ENCODE measurements at regions not wholly inside any gene's neighbourhood (a gene's known extent, or its start where the extent isn't known, plus 50 kb on each side); places are given as distances from the start of the nearest gene placed in this dataset.

DNA sequence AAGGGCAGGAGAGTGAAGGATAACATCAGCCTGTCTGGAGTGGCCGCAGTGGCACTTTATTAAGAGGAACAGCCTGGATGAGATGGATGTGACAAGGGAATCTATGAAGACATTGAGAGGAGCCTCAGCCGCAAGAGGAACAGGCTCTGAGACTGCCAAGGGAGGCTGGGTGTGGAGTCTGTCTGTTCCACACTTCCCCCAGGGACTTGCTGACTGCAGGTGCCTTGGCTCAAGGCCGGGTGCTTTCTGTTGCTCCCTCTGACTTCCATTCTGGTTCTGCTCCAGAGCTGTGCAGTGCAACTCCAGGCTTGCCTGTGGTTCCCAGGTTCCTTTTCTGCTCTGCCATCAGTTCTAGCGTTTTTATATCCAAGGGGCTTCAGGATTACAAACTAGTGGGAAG lies 54.6 kb downstream of the FRMPD3 start:
- TF ChIP-seq EZH2phosphoT487 (IDR thresholded peaks at IDR 0.05), result no peak
- TF ChIP-seq, protein P1, sequence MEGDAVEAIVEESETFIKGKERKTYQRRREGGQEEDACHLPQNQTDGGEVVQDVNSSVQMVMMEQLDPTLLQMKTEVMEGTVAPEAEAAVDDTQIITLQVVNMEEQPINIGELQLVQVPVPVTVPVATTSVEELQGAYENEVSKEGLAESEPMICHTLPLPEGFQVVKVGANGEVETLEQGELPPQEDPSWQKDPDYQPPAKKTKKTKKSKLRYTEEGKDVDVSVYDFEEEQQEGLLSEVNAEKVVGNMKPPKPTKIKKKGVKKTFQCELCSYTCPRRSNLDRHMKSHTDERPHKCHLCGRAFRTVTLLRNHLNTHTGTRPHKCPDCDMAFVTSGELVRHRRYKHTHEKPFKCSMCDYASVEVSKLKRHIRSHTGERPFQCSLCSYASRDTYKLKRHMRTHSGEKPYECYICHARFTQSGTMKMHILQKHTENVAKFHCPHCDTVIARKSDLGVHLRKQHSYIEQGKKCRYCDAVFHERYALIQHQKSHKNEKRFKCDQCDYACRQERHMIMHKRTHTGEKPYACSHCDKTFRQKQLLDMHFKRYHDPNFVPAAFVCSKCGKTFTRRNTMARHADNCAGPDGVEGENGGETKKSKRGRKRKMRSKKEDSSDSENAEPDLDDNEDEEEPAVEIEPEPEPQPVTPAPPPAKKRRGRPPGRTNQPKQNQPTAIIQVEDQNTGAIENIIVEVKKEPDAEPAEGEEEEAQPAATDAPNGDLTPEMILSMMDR (IDR thresholded peaks at IDR 0.05), result no peak
